Lower lobe of right lung (tissue), 2 donors: ENCODE measurements at regions not wholly inside any gene's neighbourhood (a gene's known extent, or its start where the extent isn't known, plus 50 kb on each side); places are given as distances from the start of the nearest gene placed in this dataset.

Experiments
- ATAC-seq, 2 donors: fragments of 200-7000 bp; cut with Tn5 transposase; one replicate each; pipeline ENCODE4 v1.9.1; 2020 to 2022; ENCODE audit warnings: mild to moderate bottlenecking in 2 of 2, moderate library complexity in 2 of 2
- DNase-seq: peaks from one replicate; pipeline ENCODE4 v3.0.0-alpha.2; 2020
- H3K27ac ChIP-seq: fragments of 200-600 bp; one replicate; pipeline ENCODE4 v1.8.0; 2022
- H3K27me3 ChIP-seq: fragments of 200-600 bp; one replicate; pipeline ENCODE4 v1.8.0; 2022; ENCODE audit warnings: low read depth
- H3K36me3 ChIP-seq: fragments of 200-600 bp; one replicate; pipeline ENCODE4 v1.8.0; 2022; ENCODE audit warnings: mild to moderate bottlenecking
- H3K4me1 ChIP-seq: fragments of 200-600 bp; one replicate; pipeline ENCODE4 v1.8.0; 2022
- H3K4me3 ChIP-seq: fragments of 200-600 bp; one replicate; pipeline ENCODE4 v1.8.0; 2022; ENCODE audit warnings: mild to moderate bottlenecking
- H3K9me3 ChIP-seq: fragments of 200-600 bp; one replicate; pipeline ENCODE4 v1.8.0; 2022
- CTCF ChIP-seq: fragments of 200-600 bp; IDR thresholded peaks from one replicate; pipeline ENCODE4 v1.8.0; 2022; ENCODE audit warnings: antibody characterized with exemption, mild to moderate bottlenecking
- intact Hi-C: fragments of 100-400 bp; cut with DNase I; formaldehyde crosslinking; loops from one replicate; pipeline ENCODE4 v1.11.0; 2022
- donor health status: DM: no; HTN: yes; CAD: no; lungs with severe emphysema.

GRCh38 chr10:2012209-2012608, 274.9 kb upstream of the ADARB2 start:
- DNase-seq, result no peak
- Histone ChIP-seq H3K9me3 (no peaks in the 10 kb centered on the region), H3K4me1 (no peaks in the 10 kb centered on the region), H3K27ac (no peak overlapping the region), H3K27me3 (no peaks in the 10 kb centered on the region), H3K4me3 (no peak overlapping the region), H3K36me3 (no peaks in the 10 kb centered on the region)
- ATAC-seq, result peak; percentile 9 to 16
- no peak for TF ChIP-seq CTCF
- intact Hi-C loops, result no loop called here

GRCh38 chr10:2011106-2011716, 273.9 kb upstream of the ADARB2 start:
- Histone ChIP-seq H3K4me1 (no peaks in the 10 kb centered on the region), H3K9me3 (no peaks in the 10 kb centered on the region), H3K27me3 (no peaks in the 10 kb centered on the region), H3K36me3 (no peaks in the 10 kb centered on the region), H3K27ac (no peak overlapping the region), H3K4me3 (no peak overlapping the region)
- ATAC-seq (peak; percentile 12 to 14), DNase-seq (no peak)
- TF ChIP-seq CTCF, result no peak
- intact Hi-C loops, result no loop called here

GRCh38 chr10:2005546-2005945, 268.2 kb upstream of the ADARB2 start:
- no peaks in the 10 kb centered on the region for H3K36me3 ChIP-seq
- no peak overlapping the region for H3K27ac ChIP-seq
- intact Hi-C loops, result no loop called here
- TF ChIP-seq CTCF, result no peak
- DNase-seq, result no peak
- no peak overlapping the region for H3K4me3 ChIP-seq
- ATAC-seq, result no peak
- no peaks in the 10 kb centered on the region for H3K9me3 ChIP-seq
- H3K4me1 ChIP-seq, result no peaks in the 10 kb centered on the region
- H3K27me3 ChIP-seq, result no peaks in the 10 kb centered on the region

GRCh38 chr10:1992930-1993329, 255.6 kb upstream of the ADARB2 start:
- Histone ChIP-seq H3K27me3 (no peaks in the 10 kb centered on the region), H3K9me3 (no peaks in the 10 kb centered on the region), H3K4me3 (no peak overlapping the region), H3K27ac (no peak overlapping the region), H3K4me1 (no peaks in the 10 kb centered on the region), H3K36me3 (no peaks in the 10 kb centered on the region)
- ATAC-seq (no peak), DNase-seq (no peak)
- intact Hi-C loops, result no loop called here
- no peak for TF ChIP-seq CTCF

- DNase-seq (no peak), ATAC-seq (no peak)
- intact Hi-C loops, result no loop called here
- Histone ChIP-seq H3K9me3 (no peaks in the 10 kb centered on the region), H3K36me3 (no peaks in the 10 kb centered on the region), H3K4me1 (no peaks in the 10 kb centered on the region), H3K27me3 (no peaks in the 10 kb centered on the region), H3K4me3 (no peak overlapping the region), H3K27ac (no peak overlapping the region)
- no peak for TF ChIP-seq CTCF
Measured at GRCh38 chr10:1989090-1989489, 251.8 kb upstream of the ADARB2 start.

- Histone ChIP-seq H3K36me3 (no peaks in the 10 kb centered on the region), H3K27ac (no peak overlapping the region), H3K4me3 (no peak overlapping the region), H3K4me1 (no peaks in the 10 kb centered on the region), H3K9me3 (no peaks in the 10 kb centered on the region), H3K27me3 (no peaks in the 10 kb centered on the region)
- TF ChIP-seq CTCF, result no peak
- ATAC-seq, result no peak
- no peak for DNase-seq
- intact Hi-C loops, result no loop called here
Measured at GRCh38 chr10:1981976-1982375, 244.7 kb upstream of the ADARB2 start.
